CD4-positive, CD25-positive, alpha-beta regulatory T cell (primary cell): ENCODE measurements at regions not wholly inside any gene's neighbourhood (a gene's known extent, or its start where the extent isn't known, plus 50 kb on each side); places are given as distances from the start of the nearest gene placed in this dataset.
"Not testable (repeated sequence)": the region's sequence is repeated elsewhere in the genome, so short reads cannot be mapped to it uniquely, and the experiment has no call there.

ENCODE experiments used
- ATAC-seq, 2 donors: fragments of 150-1000 bp; cut with Tn5 transposase; one replicate each; pipeline ENCODE4 v1.10.0; 2021; ENCODE audit warnings: low read depth in 2 of 2, moderate number of reproducible peaks in 2 of 2, moderate library complexity in 1 of 2
- DNase-seq, 3 donors: peaks; one replicate each; pipeline versions ENCODE4 v3.0.0 to v3.0.0-alpha.2; 2012 to 2022; ENCODE audit warnings: mixed read lengths in 1 of 3
- H3K27ac ChIP-seq: one replicate; pipeline ENCODE4 v1.7.0; 2013; ENCODE audit warnings: mild to moderate bottlenecking, low read length; ENCODE audit not compliant: insufficient read depth, poor library complexity, severe bottlenecking
- H3K27me3 ChIP-seq: one replicate; pipeline ENCODE4 v1.7.0; 2013; ENCODE audit warnings: low read length; ENCODE audit not compliant: control insufficient read depth, insufficient read depth
- H3K36me3 ChIP-seq: one replicate; pipeline ENCODE4 v1.7.0; 2013; ENCODE audit warnings: mild to moderate bottlenecking, low read length, moderate library complexity; ENCODE audit not compliant: control insufficient read depth, insufficient read depth
- H3K4me1 ChIP-seq: 2 replicates; pipeline ENCODE4 v1.7.0; 2013; ENCODE audit warnings: mild to moderate bottlenecking, low read length; ENCODE audit not compliant: insufficient read depth, control insufficient read depth, poor library complexity, severe bottlenecking
- H3K4me3 ChIP-seq: one replicate; pipeline ENCODE4 v1.7.0; 2013; ENCODE audit warnings: low read depth, mild to moderate bottlenecking, low read length, moderate library complexity
- H3K9me3 ChIP-seq, 2 experiments: 1 replicate in 1 of 2; 2 replicates in 1 of 2; pipeline ENCODE4 v1.7.0; 2013; ENCODE audit warnings: low read length in 2 of 2, mild to moderate bottlenecking in 1 of 2, moderate library complexity in 1 of 2; ENCODE audit not compliant: control insufficient read depth in 2 of 2
- H3K27ac Mint-ChIP-seq, 3 donors: one replicate each; pipeline ENCODE4 v1.8.0; 2020 to 2022; ENCODE audit warnings: mild to moderate bottlenecking in 3 of 3, mixed read lengths in 3 of 3, moderate library complexity in 2 of 3
- H3K27me3 Mint-ChIP-seq: one replicate; pipeline ENCODE4 v1.8.0; 2022; ENCODE audit warnings: mild to moderate bottlenecking, mixed read lengths
- H3K36me3 Mint-ChIP-seq: one replicate; pipeline ENCODE4 v1.8.0; 2020; ENCODE audit warnings: mixed read lengths
- H3K4me1 Mint-ChIP-seq, 4 donors: one replicate each; pipeline ENCODE4 v1.8.0; 2020 to 2022; ENCODE audit warnings: mixed read lengths in 4 of 4, mild to moderate bottlenecking in 1 of 4
- H3K4me3 Mint-ChIP-seq, 4 donors: one replicate each; pipeline ENCODE4 v1.8.0; 2020 to 2022; ENCODE audit warnings: mild to moderate bottlenecking in 4 of 4, mixed read lengths in 4 of 4, moderate library complexity in 3 of 4
- H3K9me3 Mint-ChIP-seq, 7 donors: one replicate each; pipeline ENCODE4 v1.8.0; 2020 to 2022; ENCODE audit warnings: mixed read lengths in 7 of 7, mild to moderate bottlenecking in 3 of 7, moderate library complexity in 2 of 7

DNA sequence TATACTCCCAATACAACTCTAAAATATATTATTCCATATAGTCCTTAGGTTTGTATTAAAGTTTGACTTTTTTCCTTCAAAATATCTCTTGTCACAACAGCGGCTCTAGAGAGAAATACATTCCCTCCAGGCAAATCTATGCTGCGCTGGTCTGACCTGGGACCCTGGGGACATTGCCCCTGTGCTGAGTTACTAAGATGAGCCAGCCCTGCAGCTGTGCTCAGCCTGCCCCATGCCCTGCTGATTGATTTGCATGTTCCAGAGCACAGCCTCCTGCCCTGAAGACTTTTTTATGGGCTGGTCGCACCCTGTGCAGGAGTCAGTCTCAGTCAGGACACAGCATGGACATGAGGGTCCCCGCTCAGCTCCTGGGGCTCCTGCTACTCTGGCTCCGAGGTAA is 1170.7 kb downstream of the RPIA start:
- H3K4me3 Mint-ChIP-seq, H3K9me3 Mint-ChIP-seq, H3K27me3 ChIP-seq, H3K36me3 Mint-ChIP-seq, H3K4me3 ChIP-seq, H3K27ac ChIP-seq, DNase-seq, H3K36me3 ChIP-seq, H3K9me3 ChIP-seq, H3K4me1 ChIP-seq, H3K27me3 Mint-ChIP-seq, ATAC-seq, H3K27ac Mint-ChIP-seq, H3K4me1 Mint-ChIP-seq: not testable (repeated sequence)

DNA sequence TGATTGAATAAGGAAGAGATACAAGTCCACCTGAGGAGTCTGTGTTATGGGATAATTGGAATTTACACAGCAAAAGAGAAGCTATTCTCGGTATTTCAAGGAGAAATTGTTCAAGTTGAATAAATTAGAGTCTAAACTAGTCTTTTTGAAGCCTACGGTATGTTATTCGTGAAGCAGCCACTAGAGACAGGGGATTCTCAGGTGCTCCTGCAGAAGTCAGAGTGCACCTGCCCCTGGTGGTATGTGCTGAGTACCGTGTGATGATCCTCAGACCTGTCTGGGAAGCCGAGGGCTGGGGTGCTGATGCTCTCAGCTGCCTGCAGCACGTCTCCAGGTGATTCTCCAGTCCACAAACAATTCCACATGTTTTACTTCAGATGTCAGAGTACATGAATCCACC is 1171.7 kb downstream of the RPIA start:
- H3K9me3 ChIP-seq, H3K4me1 Mint-ChIP-seq, DNase-seq, H3K4me1 ChIP-seq, ATAC-seq, H3K36me3 Mint-ChIP-seq, H3K27me3 ChIP-seq, H3K9me3 Mint-ChIP-seq, H3K27ac ChIP-seq, H3K27me3 Mint-ChIP-seq, H3K27ac Mint-ChIP-seq, H3K36me3 ChIP-seq, H3K4me3 ChIP-seq, H3K4me3 Mint-ChIP-seq: not testable (repeated sequence)

- H3K9me3 ChIP-seq, H3K4me3 ChIP-seq, H3K36me3 ChIP-seq, DNase-seq, H3K9me3 Mint-ChIP-seq, H3K4me1 Mint-ChIP-seq, H3K27me3 Mint-ChIP-seq, H3K4me3 Mint-ChIP-seq, H3K4me1 ChIP-seq, H3K27ac ChIP-seq, ATAC-seq, H3K36me3 Mint-ChIP-seq, H3K27ac Mint-ChIP-seq, H3K27me3 ChIP-seq: not testable (repeated sequence)
These were observed 1183.5 kb downstream of the RPIA start for GRCh38 chr2:89874810-89875595.

DNA sequence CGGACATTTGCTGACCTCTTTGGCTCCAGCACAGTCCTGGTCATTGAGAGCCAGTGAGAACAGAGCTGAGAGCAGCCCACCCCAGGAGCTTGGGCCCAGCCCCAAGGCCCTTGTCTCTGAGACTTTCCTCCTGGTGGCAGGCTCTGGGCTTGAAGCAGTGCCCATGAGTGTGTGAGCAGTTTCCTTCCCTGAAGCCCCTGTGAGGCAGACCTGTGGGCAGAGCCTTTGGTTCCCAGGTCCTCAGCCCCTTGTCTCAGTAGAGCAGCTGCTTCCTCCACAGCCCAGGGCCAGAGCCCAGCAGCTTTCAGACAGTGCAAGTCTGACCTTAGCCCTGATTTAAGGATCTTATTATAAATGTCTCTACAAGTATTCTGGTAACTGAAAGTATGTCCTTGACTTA is 1185.0 kb downstream of the RPIA start:
- not testable (repeated sequence) for DNase-seq, H3K27ac Mint-ChIP-seq, H3K4me1 Mint-ChIP-seq, H3K4me3 ChIP-seq, H3K9me3 Mint-ChIP-seq, H3K27me3 ChIP-seq, H3K9me3 ChIP-seq, H3K27ac ChIP-seq, ATAC-seq, H3K36me3 Mint-ChIP-seq, H3K36me3 ChIP-seq, H3K4me3 Mint-ChIP-seq, H3K4me1 ChIP-seq, H3K27me3 Mint-ChIP-seq

- H3K9me3 ChIP-seq, H3K4me1 Mint-ChIP-seq, H3K4me3 ChIP-seq, H3K9me3 Mint-ChIP-seq, H3K27ac Mint-ChIP-seq, H3K27me3 Mint-ChIP-seq, ATAC-seq, H3K27ac ChIP-seq, DNase-seq, H3K36me3 Mint-ChIP-seq, H3K36me3 ChIP-seq, H3K4me3 Mint-ChIP-seq, H3K27me3 ChIP-seq, H3K4me1 ChIP-seq: not testable (repeated sequence)
These were observed 1185.4 kb downstream of the RPIA start for GRCh38 chr2:89876878-89877277.

DNA sequence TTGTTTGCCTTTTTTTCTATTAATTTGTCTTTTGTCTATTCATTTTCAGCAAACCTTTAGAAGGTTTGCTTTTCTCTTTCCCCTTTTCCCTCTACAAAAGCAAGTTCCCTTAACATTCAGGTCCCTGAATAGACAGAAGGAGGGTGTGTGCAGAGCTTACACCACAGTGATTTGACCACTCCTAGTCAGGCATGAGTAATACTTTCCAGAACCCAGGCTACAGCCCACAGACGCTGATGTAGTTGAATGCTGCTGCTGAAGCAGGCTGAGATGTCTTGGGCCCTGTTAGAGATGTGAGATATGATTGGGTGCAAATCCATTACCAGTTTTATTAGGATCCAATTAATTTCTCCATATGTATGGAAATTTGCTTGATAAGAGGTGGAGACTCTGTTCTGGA is 1191.4 kb downstream of the RPIA start:
- not testable (repeated sequence) for H3K36me3 Mint-ChIP-seq, H3K27ac Mint-ChIP-seq, DNase-seq, H3K4me3 ChIP-seq, H3K36me3 ChIP-seq, H3K9me3 Mint-ChIP-seq, H3K4me3 Mint-ChIP-seq, H3K27me3 ChIP-seq, H3K9me3 ChIP-seq, H3K27me3 Mint-ChIP-seq, H3K4me1 ChIP-seq, H3K4me1 Mint-ChIP-seq, ATAC-seq, H3K27ac ChIP-seq

- not testable (repeated sequence) for H3K36me3 Mint-ChIP-seq, H3K9me3 ChIP-seq, H3K27me3 ChIP-seq, H3K27ac ChIP-seq, H3K4me1 ChIP-seq, H3K9me3 Mint-ChIP-seq, H3K27me3 Mint-ChIP-seq, H3K4me3 ChIP-seq, H3K27ac Mint-ChIP-seq, H3K4me1 Mint-ChIP-seq, H3K36me3 ChIP-seq, DNase-seq, H3K4me3 Mint-ChIP-seq, ATAC-seq
These were observed 1192.2 kb downstream of the RPIA start for GRCh38 chr2:89883624-89884023.

GRCh38 chr2:89885071-89885470 is 1193.6 kb downstream of the RPIA start:
- H3K36me3 ChIP-seq, H3K27ac ChIP-seq, H3K9me3 Mint-ChIP-seq, H3K4me3 Mint-ChIP-seq, H3K27ac Mint-ChIP-seq, H3K27me3 Mint-ChIP-seq, H3K27me3 ChIP-seq, H3K36me3 Mint-ChIP-seq, H3K4me3 ChIP-seq, H3K9me3 ChIP-seq, DNase-seq, H3K4me1 Mint-ChIP-seq, ATAC-seq, H3K4me1 ChIP-seq: not testable (repeated sequence)
